HUDEP-2 (cell line): ENCODE measurements at regions not wholly inside any gene's neighbourhood (a gene's known extent, or its start where the extent isn't known, plus 50 kb on each side); places are given as distances from the start of the nearest gene placed in this dataset.

Experiments
- DNase-seq, 76 experiments: peaks; one replicate each; lab custom pipeline; 2025; ENCODE audit not compliant: unreplicated experiment in 76 of 76; lab: John Stamatoyannopoulos, UW

- no peak for DNase-seq
Observed at GRCh38 chr15:35596285-35596684, 50.3 kb upstream of the DPH6 start.

GRCh38 chr15:35602836-35603235, 56.9 kb upstream of the DPH6 start:
- DNase-seq = no peak

- DNase-seq = no peak
Observed at GRCh38 chr15:35603301-35603700, 57.3 kb upstream of the DPH6 start.

GRCh38 chr15:35603856-35604255, 57.9 kb upstream of the DPH6 start:
- no peak for DNase-seq

GRCh38 chr15:35605764-35606449, 59.9 kb upstream of the DPH6 start:
- no peak for DNase-seq

GRCh38 chr15:35606450-35606779, 60.5 kb upstream of the DPH6 start:
- no peak for DNase-seq

GRCh38 chr15:35616498-35617271, 70.7 kb upstream of the DPH6 start:
- DNase-seq = no peak

GRCh38 chr15:35618260-35619188, 72.6 kb upstream of the DPH6 start:
- DNase-seq = no peak

GRCh38 chr15:35622641-35623340, 76.8 kb upstream of the DPH6 start:
- no peak for DNase-seq

GRCh38 chr15:35624881-35625280, 78.9 kb upstream of the DPH6 start:
- no peak for DNase-seq

- no peak for DNase-seq
Observed at GRCh38 chr15:35626571-35627318, 80.8 kb upstream of the DPH6 start.

- no peak for DNase-seq
Observed at GRCh38 chr15:35627696-35628095, 81.7 kb upstream of the DPH6 start.

GRCh38 chr15:35629766-35630165, 83.8 kb upstream of the DPH6 start:
- no peak for DNase-seq

- no peak for DNase-seq
Observed at GRCh38 chr15:35630532-35630931, 84.6 kb upstream of the DPH6 start.

GRCh38 chr15:35630985-35631384, 85.0 kb upstream of the DPH6 start:
- DNase-seq = no peak

GRCh38 chr15:35633677-35634076, 87.7 kb upstream of the DPH6 start:
- no peak for DNase-seq

GRCh38 chr15:35646790-35647189, 100.8 kb upstream of the DPH6 start:
- DNase-seq = no peak

- DNase-seq = no peak
Observed at GRCh38 chr15:35647303-35647702, 101.3 kb upstream of the DPH6 start.

- DNase-seq = no peak
Observed at GRCh38 chr15:35648941-35649340, 103.0 kb upstream of the DPH6 start.

- no peak for DNase-seq
Observed at GRCh38 chr15:35649575-35649974, 103.6 kb upstream of the DPH6 start.
